HCT116 (cell line): ENCODE measurements at regions not wholly inside any gene's neighbourhood (a gene's known extent, or its start where the extent isn't known, plus 50 kb on each side); places are given as distances from the start of the nearest gene placed in this dataset.

ENCODE experiments used
- ATAC-seq: fragments of 200-7000 bp; cut with Tn5 transposase; 2 replicates; pipeline ENCODE4 v1.9.1; 2020; ENCODE audit warnings: mild to moderate bottlenecking, moderate library complexity
- BruUV-seq: library from RNA; stranded (reverse); fragments of 400-500 nt; replicated peaks from 2 replicates; lab custom pipeline; 2021; lab: Mats Ljungman, UMichigan
- CTCF ChIA-PET: fragments of 300-600 bp; sonication (Branson Sonifier 250); formaldehyde crosslinking; loops from one replicate; lab custom pipeline; 2021; ENCODE audit warnings: antibody characterized with exemption; lab: Charles Lee
- POLR2A ChIA-PET: fragments of 300-600, 350-600 bp; sonication (Branson Sonifier 250); formaldehyde crosslinking; loops from one replicate; lab custom pipeline; 2021; ENCODE audit warnings: antibody characterized with exemption; lab: Charles Lee
- RAD21 ChIA-PET, 2 experiments: fragments of 300-600 bp; sonication (Branson Sonifier 250); formaldehyde crosslinking; loops; one replicate each; lab custom pipeline; 2023; ENCODE audit warnings: low total read pairs in 2 of 2; ENCODE audit not compliant: uncharacterized antibody in 2 of 2, unreplicated experiment in 2 of 2, low non-redundant PET in 1 of 2; lab: Charles Lee
- DNase-seq: peaks from one replicate; pipeline ENCODE4 v3.0.0-alpha.2; 2010; ENCODE audit warnings: low read depth, low spot score
- H2AFZ ChIP-seq: fragments of 200-600 bp; shearing (Covaris generic), sonication (generic); 2 replicates; pipeline ENCODE4 v1.6.1; 2017; ENCODE audit warnings: low read depth, mixed run types, mixed read lengths, antibody characterized with exemption, low read length; ENCODE audit not compliant: poor library complexity, severe bottlenecking
- H3K27ac ChIP-seq: 2 replicates; pipeline ENCODE4 v1.5.1; 2012; ENCODE audit warnings: low read depth, low read length
- H3K27me3 ChIP-seq: fragments of 200-600 bp; sonication (generic); 2 replicates; pipeline ENCODE4 v1.6.1; 2016; ENCODE audit warnings: mixed run types, low read length, mixed read lengths; ENCODE audit not compliant: insufficient read depth
- H3K36me3 ChIP-seq, 2 experiments: fragments of 200-500 bp in 1 of 2; fragments of 200-600 bp in 1 of 2; sonication (Bioruptor generic) in 1 of 2; sonication (generic) in 1 of 2; 2 replicates each; pipeline versions ENCODE4 v1.5.1 to v1.6.1; 2014 to 2016; ENCODE audit warnings: low read length in 2 of 2, inconsistent platforms in 1 of 2, mixed read lengths in 1 of 2, mixed run types in 1 of 2; ENCODE audit not compliant: insufficient read depth in 2 of 2, control insufficient read depth in 1 of 2
- H3K4me1 ChIP-seq, 2 experiments: fragments of 200-600 bp in 1 of 2; sonication (generic) in 1 of 2; 2 replicates each; pipeline versions ENCODE4 v1.5.1 to v1.6.1; 2012 to 2017; ENCODE audit warnings: low read length in 2 of 2, inconsistent platforms in 1 of 2, mild to moderate bottlenecking in 1 of 2, mixed read lengths in 1 of 2, mixed run types in 1 of 2, moderate library complexity in 1 of 2; ENCODE audit not compliant: insufficient read depth in 2 of 2, control insufficient read depth in 1 of 2
- H3K4me2 ChIP-seq: fragments of 200-600 bp; sonication (generic); 2 replicates; pipeline ENCODE4 v1.6.1; 2017; ENCODE audit warnings: mixed run types, low read length, mixed read lengths
- H3K4me3 ChIP-seq, 2 experiments: fragments of 200-600 bp in 1 of 2; sonication (generic) in 1 of 2; replicated peaks in 1 of 2; 2 replicates each; pipeline ENCODE4 v1.5.1; 2011 to 2016; ENCODE audit warnings: low read length in 2 of 2, control low read depth in 1 of 2, low read depth in 1 of 2, mild to moderate bottlenecking in 1 of 2, mixed read lengths in 1 of 2, mixed run types in 1 of 2
- H3K79me2 ChIP-seq: fragments of 200-600 bp; sonication (generic); 2 replicates; pipeline ENCODE4 v1.6.1; 2017; ENCODE audit warnings: mild to moderate bottlenecking, mixed run types, low read length, moderate library complexity, mixed read lengths; ENCODE audit not compliant: insufficient read depth
- H3K9ac ChIP-seq: fragments of 200-600 bp; sonication (generic); 2 replicates; pipeline ENCODE4 v1.6.1; 2016; ENCODE audit warnings: low read length, mixed read lengths
- H3K9me2 ChIP-seq: fragments of 200-600 bp; sonication (generic), shearing (Covaris generic); 2 replicates; pipeline ENCODE4 v1.6.1; 2017; ENCODE audit warnings: mixed run types, mild to moderate bottlenecking, moderate library complexity; ENCODE audit not compliant: insufficient read depth
- H3K9me3 ChIP-seq, 2 experiments: fragments of 200-500 bp in 1 of 2; fragments of 200-600 bp in 1 of 2; sonication (Bioruptor generic) in 1 of 2; sonication (generic) in 1 of 2; 2 replicates each; pipeline ENCODE4 v1.6.1; 2014 to 2017; ENCODE audit warnings: low read length in 2 of 2, mixed read lengths in 2 of 2, inconsistent platforms in 1 of 2, low read depth in 1 of 2, mild to moderate bottlenecking in 1 of 2, mixed run types in 1 of 2, moderate library complexity in 1 of 2; ENCODE audit not compliant: control insufficient read depth in 1 of 2, insufficient read depth in 1 of 2
- H4K20me1 ChIP-seq: fragments of 200-600 bp; sonication (generic), shearing (Covaris generic); 2 replicates; pipeline ENCODE4 v1.6.1; 2017; ENCODE audit warnings: mixed run types, mild to moderate bottlenecking, moderate library complexity; ENCODE audit not compliant: insufficient read depth
- CEBPB ChIP-seq: IDR thresholded peaks from 2 replicates; pipeline ENCODE4 v1.6.1; 2012; ENCODE audit warnings: low read depth
- EGR1 ChIP-seq: IDR thresholded peaks from 2 replicates; pipeline ENCODE4 v1.6.1; 2012; ENCODE audit warnings: low read depth
- EZH2 ChIP-seq: fragments of 200-600 bp; sonication (generic); IDR thresholded peaks from 2 replicates; pipeline ENCODE4 v1.6.1; 2017; ENCODE audit warnings: antibody characterized with exemption, mixed run types
- FOSL1 ChIP-seq: IDR thresholded peaks from 2 replicates; pipeline ENCODE4 v1.6.1; 2012; ENCODE audit warnings: low read depth
- POLR2A ChIP-seq: IDR thresholded peaks from 2 replicates; pipeline ENCODE4 v1.7.0; 2011; ENCODE audit warnings: borderline replicate concordance; ENCODE audit not compliant: insufficient read depth, insufficient read length; ENCODE audit errors: extremely low read depth
- POLR2AphosphoS5 ChIP-seq: IDR thresholded peaks from 2 replicates; pipeline ENCODE4 v1.6.1; 2011; ENCODE audit warnings: mild to moderate bottlenecking, low read depth, low read length, moderate library complexity
- SIN3A ChIP-seq: IDR thresholded peaks from 2 replicates; pipeline ENCODE4 v1.6.1; 2012; ENCODE audit warnings: low read depth
- SRF ChIP-seq: IDR thresholded peaks from 2 replicates; pipeline ENCODE4 v1.6.1; 2012; ENCODE audit warnings: low read depth
- YY1 ChIP-seq: IDR thresholded peaks from 2 replicates; pipeline ENCODE4 v1.6.1; 2011; ENCODE audit warnings: low read length, low read depth, moderate library complexity, mild to moderate bottlenecking; ENCODE audit not compliant: insufficient replicate concordance; ENCODE audit errors: extremely low read depth
- ZBTB33 ChIP-seq: IDR thresholded peaks from 2 replicates; pipeline ENCODE4 v1.6.1; 2011; ENCODE audit warnings: mild to moderate bottlenecking, low read length, moderate library complexity; ENCODE audit not compliant: insufficient replicate concordance; ENCODE audit errors: extremely low read depth
- ZNF274 ChIP-seq: fragments of 200-500 bp; sonication (Bioruptor generic); IDR thresholded peaks from 2 replicates; pipeline ENCODE4 v1.6.1; 2014; ENCODE audit warnings: mild to moderate bottlenecking, low read depth, low read length, inconsistent platforms
- intact Hi-C: fragments of 100-400 bp; cut with micrococcal nuclease; formaldehyde crosslinking; loops from 2 replicates; pipeline ENCODE4 v1.10.0; 2022
- TF ChIP-seq, protein P1 (sequence below): IDR thresholded peaks from 2 replicates; pipeline ENCODE4 v1.6.1; 2012; ENCODE audit warnings: low read depth
- TF ChIP-seq, protein P2 (sequence below): IDR thresholded peaks from 2 replicates; pipeline ENCODE4 v1.6.1; 2012

DNA sequence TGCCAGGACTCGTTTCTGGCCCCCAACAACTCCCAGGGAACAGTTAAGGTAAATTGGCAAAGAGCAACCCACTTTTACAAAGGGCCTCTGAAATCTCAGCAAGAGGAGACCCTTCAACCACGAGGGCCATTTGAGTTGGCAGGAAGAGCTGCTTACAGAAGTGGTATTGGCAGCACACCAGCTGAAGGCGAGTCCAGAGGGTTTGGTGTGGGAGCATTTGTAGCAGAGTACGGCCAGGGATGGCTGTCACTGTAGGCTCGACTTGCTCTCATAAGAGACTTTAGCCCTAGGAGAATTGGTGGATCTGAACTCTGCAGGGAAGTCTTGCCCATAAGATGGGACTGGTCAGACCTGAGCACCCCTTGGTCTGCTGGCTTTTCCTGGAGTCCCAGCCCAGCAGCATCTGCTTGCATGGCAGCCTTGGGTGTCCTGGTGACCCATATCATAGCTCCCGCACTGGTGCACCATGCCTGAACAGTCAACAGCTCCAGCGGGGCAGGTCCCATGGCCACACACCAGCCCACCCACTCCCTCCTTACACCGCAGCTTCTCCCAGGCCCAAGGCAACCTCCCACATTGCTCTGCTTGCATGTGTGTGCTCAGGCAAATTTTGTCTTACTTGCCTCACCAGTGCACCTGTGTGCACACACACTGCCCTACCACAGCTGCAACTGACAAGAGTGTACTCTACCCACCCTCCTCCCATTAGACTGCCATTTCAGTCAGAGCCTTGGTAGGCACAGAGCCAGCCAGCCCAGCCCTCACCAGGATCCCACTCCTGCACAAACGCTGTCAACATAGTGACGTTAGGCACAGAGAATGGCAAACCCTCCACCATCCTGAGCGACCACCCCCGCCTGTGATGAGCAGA is 861.6 kb upstream of the DPPA4 start:
- no peak overlapping the region for H3K9ac ChIP-seq
- no peaks in the 10 kb centered on the region for H3K4me1 ChIP-seq
- no peaks in the 10 kb centered on the region for H3K79me2 ChIP-seq
- intact Hi-C loops: no loop called here
- RAD21 ChIA-PET: no interaction called here
- no peak overlapping the region for H2AFZ ChIP-seq
- CTCF ChIA-PET: no interaction called here
- H3K36me3 ChIP-seq: no peaks in the 10 kb centered on the region
- H3K27ac ChIP-seq: no peak overlapping the region
- no peaks in the 10 kb centered on the region for H4K20me1 ChIP-seq
- BruUV-seq: no TSS peak
- no peak overlapping the region for H3K4me2 ChIP-seq
- POLR2A ChIA-PET: no interaction called here
- H3K9me2 ChIP-seq: no peaks in the 10 kb centered on the region
- ATAC-seq: no peak
- H3K27me3 ChIP-seq: no peaks in the 10 kb centered on the region
- no peaks in the 10 kb centered on the region for H3K9me3 ChIP-seq
- TF ChIP-seq, protein P1, sequence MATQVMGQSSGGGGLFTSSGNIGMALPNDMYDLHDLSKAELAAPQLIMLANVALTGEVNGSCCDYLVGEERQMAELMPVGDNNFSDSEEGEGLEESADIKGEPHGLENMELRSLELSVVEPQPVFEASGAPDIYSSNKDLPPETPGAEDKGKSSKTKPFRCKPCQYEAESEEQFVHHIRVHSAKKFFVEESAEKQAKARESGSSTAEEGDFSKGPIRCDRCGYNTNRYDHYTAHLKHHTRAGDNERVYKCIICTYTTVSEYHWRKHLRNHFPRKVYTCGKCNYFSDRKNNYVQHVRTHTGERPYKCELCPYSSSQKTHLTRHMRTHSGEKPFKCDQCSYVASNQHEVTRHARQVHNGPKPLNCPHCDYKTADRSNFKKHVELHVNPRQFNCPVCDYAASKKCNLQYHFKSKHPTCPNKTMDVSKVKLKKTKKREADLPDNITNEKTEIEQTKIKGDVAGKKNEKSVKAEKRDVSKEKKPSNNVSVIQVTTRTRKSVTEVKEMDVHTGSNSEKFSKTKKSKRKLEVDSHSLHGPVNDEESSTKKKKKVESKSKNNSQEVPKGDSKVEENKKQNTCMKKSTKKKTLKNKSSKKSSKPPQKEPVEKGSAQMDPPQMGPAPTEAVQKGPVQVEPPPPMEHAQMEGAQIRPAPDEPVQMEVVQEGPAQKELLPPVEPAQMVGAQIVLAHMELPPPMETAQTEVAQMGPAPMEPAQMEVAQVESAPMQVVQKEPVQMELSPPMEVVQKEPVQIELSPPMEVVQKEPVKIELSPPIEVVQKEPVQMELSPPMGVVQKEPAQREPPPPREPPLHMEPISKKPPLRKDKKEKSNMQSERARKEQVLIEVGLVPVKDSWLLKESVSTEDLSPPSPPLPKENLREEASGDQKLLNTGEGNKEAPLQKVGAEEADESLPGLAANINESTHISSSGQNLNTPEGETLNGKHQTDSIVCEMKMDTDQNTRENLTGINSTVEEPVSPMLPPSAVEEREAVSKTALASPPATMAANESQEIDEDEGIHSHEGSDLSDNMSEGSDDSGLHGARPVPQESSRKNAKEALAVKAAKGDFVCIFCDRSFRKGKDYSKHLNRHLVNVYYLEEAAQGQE: no peak
- TF ChIP-seq ZBTB33 (no peak), YY1 (no peak), SRF (no peak), FOSL1 (no peak), EGR1 (no peak), CEBPB (no peak), SIN3A (no peak), ZNF274 (no peak), POLR2A (no peak), POLR2AphosphoS5 (no peak), EZH2 (no peak)
- TF ChIP-seq, protein P2, sequence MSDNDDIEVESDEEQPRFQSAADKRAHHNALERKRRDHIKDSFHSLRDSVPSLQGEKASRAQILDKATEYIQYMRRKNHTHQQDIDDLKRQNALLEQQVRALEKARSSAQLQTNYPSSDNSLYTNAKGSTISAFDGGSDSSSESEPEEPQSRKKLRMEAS: no peak
- DNase-seq: no peak
- H3K4me3 ChIP-seq: no peak overlapping the region
